Ammon's horn (tissue), 1 donor: ENCODE measurements at regions not wholly inside any gene's neighbourhood (a gene's known extent, or its start where the extent isn't known, plus 50 kb on each side); places are given as distances from the start of the nearest gene placed in this dataset.

ENCODE experiments used
- DNase-seq: peaks from one replicate; pipeline ENCODE4 v3.0.0-alpha.2; 2016; ENCODE audit warnings: low spot score

- DNase-seq: no peak
Observed at GRCh38 chr2:16121231-16121985, 181.1 kb downstream of the MYCN start.

DNA sequence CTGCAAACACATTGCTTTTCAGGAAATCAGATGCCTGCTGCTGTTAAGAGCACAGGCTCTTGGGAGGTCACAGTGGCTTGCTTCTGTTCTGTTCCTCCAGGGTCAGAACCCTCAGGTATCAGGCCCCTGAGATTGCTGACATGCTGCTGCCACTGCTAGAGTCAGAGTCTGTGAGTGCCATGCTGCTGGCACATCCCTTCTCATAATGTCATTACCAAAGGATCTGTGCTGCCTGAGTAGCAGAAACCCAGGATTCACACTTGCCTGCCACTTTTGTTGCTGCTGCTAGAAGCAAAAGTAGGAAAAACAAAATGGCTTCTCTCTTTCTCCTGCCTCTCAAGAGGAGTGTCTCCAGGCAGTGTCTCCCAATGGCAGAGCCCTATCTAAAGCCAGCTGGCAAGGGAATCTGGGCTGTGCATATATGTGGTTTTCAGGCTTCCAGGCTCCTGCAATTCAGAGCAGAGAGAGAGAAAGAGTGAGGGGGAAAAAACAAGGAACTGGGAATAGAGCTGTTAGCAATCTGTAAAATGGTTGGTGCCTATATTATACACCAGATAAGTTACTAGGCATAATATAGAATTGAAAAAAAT, 180.3 kb downstream of the MYCN start:
- no peak for DNase-seq

DNA sequence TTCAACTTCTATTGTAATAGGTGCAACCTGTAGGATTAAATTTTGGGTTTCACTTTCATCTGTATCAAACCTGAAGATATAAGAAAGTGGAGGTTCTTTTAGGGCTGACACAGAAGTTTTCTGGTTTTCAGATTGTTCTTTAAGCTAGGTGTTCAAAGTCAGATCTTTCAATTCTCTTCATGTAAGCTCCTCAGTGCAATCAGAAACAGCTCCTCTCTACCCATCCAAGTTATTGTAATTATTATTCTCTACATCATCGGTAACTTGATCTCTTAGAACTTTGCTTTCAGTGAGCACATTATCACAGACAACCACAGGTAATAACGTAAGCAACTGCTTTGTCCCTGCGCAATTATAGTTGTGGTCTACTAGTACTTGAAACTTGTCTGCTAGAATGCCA, 179.4 kb downstream of the MYCN start:
- no peak for DNase-seq

DNA sequence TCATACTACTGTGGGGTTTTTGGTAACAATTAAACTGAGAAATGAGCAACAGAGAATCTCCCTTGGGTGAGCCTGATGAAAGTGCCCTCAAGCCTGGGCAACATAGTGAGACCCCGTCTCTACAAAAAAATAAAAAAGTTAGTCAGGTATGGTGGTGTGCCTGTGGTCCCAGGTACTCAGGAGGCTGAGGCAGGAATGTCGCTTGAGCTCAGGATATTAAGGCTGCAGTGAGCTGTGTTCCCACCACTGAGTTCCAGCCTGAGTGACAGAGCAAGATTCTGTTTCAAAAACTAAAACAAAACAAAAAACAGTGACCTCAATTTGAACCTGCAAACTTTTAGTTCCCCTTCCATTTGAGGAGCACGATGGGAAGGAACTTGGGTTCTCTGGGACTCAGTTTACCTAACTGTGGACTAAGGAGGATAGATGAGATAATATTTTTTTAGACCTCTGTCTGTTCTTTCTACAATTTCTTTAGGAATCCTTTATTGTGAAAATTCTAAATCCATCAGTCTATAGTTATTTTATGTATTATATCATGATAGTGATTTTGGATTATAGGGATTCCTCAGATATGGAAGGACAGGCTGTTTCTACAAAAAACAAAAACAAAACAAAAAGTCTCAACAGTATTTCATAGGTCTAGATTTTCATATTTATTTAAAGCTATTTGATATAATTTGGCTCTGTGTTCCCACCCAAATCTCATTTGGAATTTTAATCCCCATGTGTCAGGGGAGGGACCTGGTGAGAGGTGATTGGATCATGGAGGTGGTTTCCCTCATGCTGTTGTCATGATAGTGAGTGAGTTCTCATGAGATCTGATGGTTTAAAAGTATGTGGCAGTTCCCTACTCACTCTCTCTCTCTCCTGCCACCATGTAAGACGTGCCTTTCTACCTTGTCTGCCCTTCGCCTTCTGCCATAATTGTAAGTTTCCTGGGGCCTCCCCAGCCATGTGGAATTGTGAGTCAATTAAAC, 178.6 kb downstream of the MYCN start:
- no peak for DNase-seq

- DNase-seq: no peak
Observed at GRCh38 chr2:16117791-16118610, 177.7 kb downstream of the MYCN start.

DNA sequence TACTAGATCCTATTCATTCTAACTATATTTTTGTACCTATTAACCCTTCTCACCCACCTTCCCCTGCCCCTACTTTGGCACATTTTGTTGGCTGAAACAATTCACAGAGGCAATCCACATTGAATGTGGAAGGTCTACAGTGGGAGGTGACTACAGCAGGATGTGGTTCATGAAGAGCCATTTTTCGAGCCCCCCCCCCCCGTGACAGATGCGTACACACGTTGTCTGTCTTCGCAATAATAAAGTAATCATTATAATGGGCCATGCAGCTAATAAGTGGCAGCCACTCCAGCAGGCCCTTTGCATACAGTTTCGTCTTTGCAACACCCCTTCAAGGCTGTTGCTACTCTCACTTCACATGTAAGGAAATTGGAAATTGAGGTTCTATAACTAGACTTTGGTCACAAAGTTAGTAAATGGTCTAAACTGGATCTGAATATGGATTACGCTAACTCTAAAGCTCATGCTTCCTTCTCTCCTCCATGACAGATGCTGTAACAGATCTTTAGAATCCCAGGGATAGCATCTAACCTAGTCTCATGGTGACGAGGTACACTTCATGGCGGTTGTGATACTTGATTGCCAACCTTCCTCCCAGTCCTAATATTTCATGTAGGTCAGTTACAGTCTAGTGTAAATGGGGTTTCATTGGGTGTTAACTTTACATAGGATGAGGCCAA, 176.8 kb downstream of the MYCN start:
- no peak for DNase-seq

GRCh38 chr2:16115881-16116830, 175.8 kb downstream of the MYCN start:
- DNase-seq: no peak

GRCh38 chr2:16115291-16115690, 174.9 kb downstream of the MYCN start:
- DNase-seq: no peak

DNA sequence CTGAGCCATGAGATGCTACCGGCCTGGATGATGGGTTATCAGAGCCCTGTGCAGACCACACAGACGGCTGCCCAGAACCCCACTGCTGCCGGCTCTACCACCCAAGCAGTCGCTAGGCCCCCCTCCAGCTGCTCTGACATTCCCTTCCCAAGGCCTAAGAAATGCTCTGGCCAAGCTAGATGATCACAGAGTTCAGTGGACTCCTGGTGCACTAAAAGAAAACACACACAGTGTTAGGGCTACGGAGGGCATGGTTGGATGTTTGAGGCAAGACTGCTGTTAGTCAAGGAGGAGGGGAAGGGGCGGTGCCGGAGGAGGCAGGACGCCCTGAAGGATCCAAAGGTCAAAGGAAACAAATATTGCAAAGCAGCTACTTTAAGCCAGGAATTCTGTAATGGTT, 174.5 kb downstream of the MYCN start:
- DNase-seq: no peak

DNA sequence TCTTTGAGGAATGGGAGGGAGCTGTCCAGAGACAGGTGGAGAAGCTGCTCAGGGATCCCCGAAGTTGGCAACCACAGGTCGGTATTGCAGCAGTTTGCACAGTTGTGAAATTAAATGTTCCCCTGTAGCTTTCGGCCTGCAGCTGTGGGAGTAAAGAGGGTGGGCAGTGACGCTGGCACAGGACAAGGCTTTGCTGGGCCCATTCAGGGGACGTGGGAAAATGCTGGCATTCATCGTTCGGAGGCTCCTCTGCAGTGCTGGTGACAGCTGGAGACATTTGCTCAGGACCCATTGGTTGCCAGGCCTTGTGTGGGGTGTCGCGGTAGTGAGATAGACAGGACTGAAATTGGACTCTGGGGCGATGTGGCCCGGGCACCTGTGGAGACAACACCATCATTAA, 173.7 kb downstream of the MYCN start:
- DNase-seq: no peak

- no peak for DNase-seq
Observed at GRCh38 chr2:16113568-16113967, 173.2 kb downstream of the MYCN start.

DNA sequence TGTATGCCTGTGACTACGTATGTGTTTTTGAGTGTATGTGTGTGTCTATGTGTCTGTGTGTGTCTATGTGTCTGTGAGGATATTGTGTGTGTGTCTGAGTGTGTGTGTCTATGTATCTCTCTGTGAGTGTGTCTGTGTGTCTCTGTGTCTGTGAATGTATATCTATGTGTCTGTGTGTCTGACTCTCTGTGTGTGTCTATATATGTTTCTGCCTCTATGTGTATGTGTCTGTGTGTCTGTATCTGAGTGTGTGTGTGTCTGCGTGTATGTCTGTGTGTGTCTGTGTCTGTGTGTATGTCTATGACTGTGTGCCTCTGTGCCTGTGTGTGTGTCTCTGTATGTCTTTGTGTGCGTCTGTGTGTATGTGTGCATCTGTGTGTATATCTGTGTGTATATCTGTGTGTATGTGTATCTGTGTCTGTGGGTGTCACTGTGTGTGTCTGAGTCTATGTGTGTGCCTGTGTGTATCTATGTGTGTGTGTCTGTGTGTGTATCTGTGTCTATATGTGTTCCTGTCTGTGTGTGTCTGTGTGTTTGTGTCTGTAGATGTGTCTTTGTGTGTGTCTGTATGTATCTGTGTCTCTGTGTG, 172.7 kb downstream of the MYCN start:
- DNase-seq: no peak

GRCh38 chr2:16112251-16112971, 172.1 kb downstream of the MYCN start:
- DNase-seq: no peak

- no peak for DNase-seq
Observed at GRCh38 chr2:16111838-16112210, 171.5 kb downstream of the MYCN start.

DNA sequence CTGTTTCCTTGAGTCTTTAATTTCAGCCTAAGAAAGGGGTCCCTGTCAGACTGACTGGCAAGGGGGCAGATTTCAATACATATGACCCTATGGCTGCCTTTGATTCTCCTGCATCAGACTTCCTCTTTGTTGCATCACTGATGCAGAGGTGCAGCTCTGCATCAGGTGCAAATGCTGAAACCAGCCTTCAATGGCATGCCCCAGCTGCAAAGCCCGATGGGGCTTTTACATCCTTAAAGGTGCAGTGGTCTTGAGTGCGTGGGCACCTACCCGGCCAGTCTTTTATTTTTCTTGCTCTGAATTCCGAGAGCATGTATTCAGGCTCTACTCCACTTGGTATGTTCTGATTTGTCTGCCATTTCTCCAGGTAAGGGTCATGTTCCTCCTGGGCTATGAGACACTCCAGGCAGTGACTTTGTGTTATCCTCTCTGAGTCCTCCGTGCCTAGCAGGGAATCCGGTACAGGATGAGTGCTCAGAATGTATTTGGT, 169.5 kb downstream of the MYCN start:
- no peak for DNase-seq

GRCh38 chr2:16109368-16109820, 169.0 kb downstream of the MYCN start:
- DNase-seq: no peak

- no peak for DNase-seq
Observed at GRCh38 chr2:16107246-16107645, 166.9 kb downstream of the MYCN start.

GRCh38 chr2:16106619-16107018, 166.3 kb downstream of the MYCN start:
- no peak for DNase-seq
